H1 (cell line): ENCODE measurements at regions not wholly inside any gene's neighbourhood (a gene's known extent, or its start where the extent isn't known, plus 50 kb on each side); places are given as distances from the start of the nearest gene placed in this dataset.

Experiments
- CTCF ChIA-PET: fragments of 300-600 bp; sonication (Branson Sonifier 250); formaldehyde crosslinking; loops from one replicate; lab custom pipeline; 2021; ENCODE audit not compliant: partially characterized antibody; lab: Charles Lee
- POLR2A ChIA-PET: fragments of 300-600 bp; sonication (Branson Sonifier 250); formaldehyde crosslinking; loops from one replicate; lab custom pipeline; 2021; ENCODE audit warnings: inconsistent platforms; ENCODE audit not compliant: partially characterized antibody; lab: Charles Lee
- DNase-seq, 2 experiments: peaks; one replicate each; pipeline versions ENCODE4 v3.0.0 to v3.0.0-alpha.2; 2010 to 2022; ENCODE audit warnings: low spot score in 2 of 2, low read depth in 1 of 2, mixed read lengths in 1 of 2
- FAIRE-seq: peaks from 2 replicates; lab custom pipeline; 2011; peaks lifted over from hg19 to GRCh38; lab: Jason Lieb, UNC
- H2AFZ ChIP-seq: 2 replicates; pipeline ENCODE4 v1.8.1; 2012; ENCODE audit warnings: low read length, inconsistent platforms
- H2AK5ac ChIP-seq: 2 replicates; pipeline ENCODE4 v1.6.1; 2013; ENCODE audit warnings: low read depth, low read length
- H2BK120ac ChIP-seq: replicated peaks from 2 replicates; pipeline ENCODE3; 2013; ENCODE audit warnings: low read depth, low read length, inconsistent platforms
- H2BK12ac ChIP-seq: 2 replicates; pipeline ENCODE4 v1.6.1; 2013; ENCODE audit warnings: low read depth, low read length
- H2BK15ac ChIP-seq: 2 replicates; pipeline ENCODE4 v1.6.1; 2013; ENCODE audit warnings: low read length
- H2BK20ac ChIP-seq: 2 replicates; pipeline ENCODE4 v1.6.1; 2013; ENCODE audit warnings: low read length
- H2BK5ac ChIP-seq: 2 replicates; pipeline ENCODE4 v1.6.1; 2013; ENCODE audit warnings: low read depth, low read length
- H3K14ac ChIP-seq: 2 replicates; pipeline ENCODE4 v1.6.1; 2013; ENCODE audit warnings: inconsistent platforms; ENCODE audit not compliant: insufficient read length
- H3K18ac ChIP-seq: 2 replicates; pipeline ENCODE4 v1.6.1; 2013; ENCODE audit warnings: low read length; ENCODE audit errors: extremely low read depth
- H3K23ac ChIP-seq: 2 replicates; pipeline ENCODE4 v1.6.1; 2013; ENCODE audit warnings: inconsistent platforms; ENCODE audit not compliant: insufficient read length
- H3K23me2 ChIP-seq: 2 replicates; pipeline ENCODE4 v1.6.1; 2013; ENCODE audit warnings: low read depth, low read length
- H3K27ac ChIP-seq: 2 replicates; pipeline ENCODE4 v1.6.1; 2011; ENCODE audit warnings: low read depth, low read length, inconsistent platforms
- H3K27me3 ChIP-seq, 4 experiments: replicated peaks in 1 of 4; 1 replicate in 1 of 4; 2 replicates in 3 of 4; pipeline versions ENCODE4 v1.6.1 to v1.8.1; 2011 to 2013; ENCODE audit warnings: low read length in 3 of 4, mild to moderate bottlenecking in 3 of 4, inconsistent platforms in 2 of 4, mixed read lengths in 2 of 4, moderate library complexity in 1 of 4; ENCODE audit not compliant: control insufficient read depth in 3 of 4, insufficient read depth in 3 of 4; ENCODE audit errors: extremely low read depth in 1 of 4
- H3K36me3 ChIP-seq, 4 experiments: 2 replicates each; pipeline versions ENCODE4 v1.6.1 to v1.8.1; 2011 to 2013; ENCODE audit warnings: mild to moderate bottlenecking in 4 of 4, low read length in 3 of 4, moderate library complexity in 2 of 4, control low read depth in 1 of 4, inconsistent platforms in 1 of 4; ENCODE audit not compliant: insufficient read depth in 4 of 4, control insufficient read depth in 2 of 4
- H3K4ac ChIP-seq: replicated peaks from 2 replicates; pipeline ENCODE3; 2013; ENCODE audit warnings: low read length, low read depth, mixed read lengths, inconsistent platforms; ENCODE audit not compliant: insufficient read length
- H3K4me1 ChIP-seq, 4 experiments: replicated peaks in 1 of 4; 1 replicate in 1 of 4; 2 replicates in 3 of 4; pipeline versions ENCODE4 v1.6.1 to v1.8.1; 2011 to 2013; ENCODE audit warnings: low read length in 3 of 4, inconsistent platforms in 2 of 4, mixed read lengths in 1 of 4; ENCODE audit not compliant: insufficient read depth in 4 of 4, control insufficient read depth in 3 of 4
- H3K4me2 ChIP-seq, 2 experiments: 2 replicates each; pipeline versions ENCODE4 v1.6.1 to v1.8.1; 2011 to 2013; ENCODE audit warnings: low read depth in 2 of 2, low read length in 2 of 2, control low read depth in 1 of 2, inconsistent platforms in 1 of 2, mild to moderate bottlenecking in 1 of 2; ENCODE audit not compliant: insufficient read depth in 1 of 2
- H3K4me3 ChIP-seq, 4 experiments: fragments of 200-600, 300-600 bp in 1 of 4; sonication (generic), shearing (Covaris generic), sonication (Bioruptor Twin) in 1 of 4; 2 replicates each; pipeline versions ENCODE4 v1.5.1 to v1.8.1; 2011 to 2016; ENCODE audit warnings: low read length in 4 of 4, low read depth in 3 of 4, control low read depth in 2 of 4, inconsistent platforms in 2 of 4, mild to moderate bottlenecking in 2 of 4, mixed read lengths in 1 of 4, moderate library complexity in 1 of 4; ENCODE audit not compliant: insufficient read depth in 2 of 4; ENCODE audit errors: extremely low read depth in 1 of 4
- H3K56ac ChIP-seq: replicated peaks from 2 replicates; pipeline ENCODE3; 2013; ENCODE audit warnings: low read depth, mild to moderate bottlenecking, mixed read lengths, low read length, inconsistent platforms; ENCODE audit not compliant: insufficient read length
- H3K79me1 ChIP-seq: 2 replicates; pipeline ENCODE4 v1.6.1; 2013; ENCODE audit warnings: low read depth, low read length, control low read depth
- H3K79me2 ChIP-seq, 2 experiments: 2 replicates each; pipeline versions ENCODE4 v1.6.1 to v1.8.1; 2012 to 2013; ENCODE audit warnings: low read length in 2 of 2, mild to moderate bottlenecking in 2 of 2, inconsistent platforms in 1 of 2; ENCODE audit not compliant: insufficient read depth in 2 of 2, control insufficient read depth in 1 of 2
- H3K9ac ChIP-seq, 4 experiments: replicated peaks in 1 of 4; 1 replicate in 1 of 4; 2 replicates in 3 of 4; pipeline versions ENCODE4 v1.6.1 to v1.8.1; 2011 to 2013; ENCODE audit warnings: low read depth in 3 of 4, low read length in 3 of 4, control low read depth in 2 of 4, mild to moderate bottlenecking in 2 of 4, moderate library complexity in 2 of 4, inconsistent platforms in 1 of 4; ENCODE audit errors: extremely low read depth in 1 of 4
- H3K9me3 ChIP-seq, 2 experiments: 2 replicates each; pipeline versions ENCODE4 v1.6.1 to v1.8.1; 2012 to 2013; ENCODE audit warnings: mild to moderate bottlenecking in 2 of 2, moderate library complexity in 2 of 2, control low read depth in 1 of 2, inconsistent platforms in 1 of 2, low read depth in 1 of 2, low read length in 1 of 2, mixed read lengths in 1 of 2; ENCODE audit not compliant: insufficient read depth in 2 of 2
- H4K20me1 ChIP-seq, 2 experiments: replicated peaks in 1 of 2; 2 replicates each; pipeline versions ENCODE3 to v1.8.1; 2011 to 2013; ENCODE audit warnings: inconsistent platforms in 2 of 2, low read length in 2 of 2, mild to moderate bottlenecking in 1 of 2; ENCODE audit not compliant: insufficient read depth in 2 of 2, control insufficient read depth in 1 of 2
- H4K5ac ChIP-seq: 2 replicates; pipeline ENCODE4 v1.6.1; 2013; ENCODE audit warnings: low read length, low read depth, mixed read lengths, inconsistent platforms; ENCODE audit not compliant: insufficient read length
- H4K8ac ChIP-seq: 2 replicates; pipeline ENCODE4 v1.8.0; 2013; ENCODE audit warnings: mild to moderate bottlenecking, moderate library complexity, low read length, inconsistent platforms; ENCODE audit not compliant: insufficient read depth; ENCODE audit errors: extremely low read depth
- H4K91ac ChIP-seq: replicated peaks from 2 replicates; pipeline ENCODE3; 2013; ENCODE audit warnings: low read length, mixed read lengths, inconsistent platforms; ENCODE audit not compliant: insufficient read length
- BACH1 ChIP-seq: IDR thresholded peaks from 2 replicates; pipeline ENCODE4 v1.6.1; 2012; ENCODE audit warnings: low read length, improper control_type of control experiment
- CHD1 ChIP-seq: IDR thresholded peaks from 2 replicates; pipeline ENCODE4 v1.6.1; 2012; ENCODE audit warnings: low read depth, low read length, improper control_type of control experiment
- CHD2 ChIP-seq: IDR thresholded peaks from 2 replicates; pipeline ENCODE4 v1.6.1; 2012; ENCODE audit warnings: low read length, improper control_type of control experiment
- GTF2F1 ChIP-seq: IDR thresholded peaks from 2 replicates; pipeline ENCODE4 v1.6.1; 2012; ENCODE audit warnings: low read depth, low read length, improper control_type of control experiment, borderline replicate concordance
- HDAC6 ChIP-seq: IDR thresholded peaks from one replicate; pipeline ENCODE4 v1.7.1; 2012; ENCODE audit warnings: low read depth, mild to moderate bottlenecking, inconsistent platforms, low read length, moderate library complexity
- JUND ChIP-seq: IDR thresholded peaks from 2 replicates; pipeline ENCODE4 v1.6.1; 2011; ENCODE audit warnings: mild to moderate bottlenecking, improper control_type of control experiment, low read length
- NRF1 ChIP-seq: IDR thresholded peaks from 2 replicates; pipeline ENCODE4 v1.6.1; 2011; ENCODE audit warnings: mild to moderate bottlenecking, low read depth, low read length, improper control_type of control experiment
- RFX5 ChIP-seq: IDR thresholded peaks from 2 replicates; pipeline ENCODE4 v1.6.1; 2011; ENCODE audit warnings: low read depth, low read length, improper control_type of control experiment, borderline replicate concordance
- SAP30 ChIP-seq: fragments of 300-600 bp; sonication (generic); IDR thresholded peaks from 2 replicates; pipeline ENCODE4 v1.7.1; 2012; ENCODE audit warnings: low read length, moderate library complexity, mild to moderate bottlenecking, inconsistent platforms; ENCODE audit not compliant: insufficient read depth, insufficient replicate concordance
- SIRT6 ChIP-seq: IDR thresholded peaks from one replicate; pipeline ENCODE4 v1.7.1; 2012; ENCODE audit warnings: low read length, inconsistent platforms
- TBP ChIP-seq: IDR thresholded peaks from 2 replicates; pipeline ENCODE4 v1.6.1; 2011; ENCODE audit warnings: low read depth, low read length, improper control_type of control experiment
- YY1 ChIP-seq: IDR thresholded peaks from 2 replicates; pipeline ENCODE4 v1.6.1; 2011; ENCODE audit warnings: low read depth, mild to moderate bottlenecking, low read length
- ZNF274 ChIP-seq: IDR thresholded peaks from 2 replicates; pipeline ENCODE4 v1.7.0; 2012; ENCODE audit warnings: low read length, borderline replicate concordance; ENCODE audit errors: extremely low read depth
- WGBS, 2 experiments: shearing (Covaris generic) in 1 of 2; methylation state at CpG; one replicate each; pipeline versions ENCODE4 v1.1.6 to v1.1.7; 2013 to 2015; ENCODE audit warnings: low lambda C conversion rate in 2 of 2, mixed read lengths in 2 of 2, inconsistent platforms in 1 of 2, low coverage in 1 of 2, missing lambda C conversion rate in 1 of 2; ENCODE audit not compliant: insufficient replicate concordance in 2 of 2, insufficient coverage in 1 of 2, insufficient read length in 1 of 2; ENCODE audit errors: extremely low coverage in 1 of 2, missing lambda C conversion rate in 1 of 2; 5-methylcytosine and 5-hydroxymethylcytosine counted together
- TF ChIP-seq, protein P1 (sequence below): IDR thresholded peaks from 2 replicates; pipeline ENCODE4 v1.6.1; 2012; ENCODE audit warnings: low read length, inconsistent platforms

- Histone ChIP-seq H3K4ac (no peak overlapping the region), H3K4me3 (no peak overlapping the region), H3K79me2 (no peaks in the 10 kb centered on the region), H3K79me1 (no peaks in the 10 kb centered on the region), H2AK5ac (no peak overlapping the region), H2AFZ (no peak overlapping the region), H3K4me1 (no peaks in the 10 kb centered on the region; a peak in 1 of 7 replicates), H3K23ac (no peak overlapping the region), H2BK20ac (no peak overlapping the region), H2BK15ac (no peak overlapping the region), H2BK120ac (no peak overlapping the region), H4K8ac (no peak overlapping the region), H2BK12ac (no peak overlapping the region), H3K14ac (no peak overlapping the region), H3K4me2 (no peak overlapping the region), H3K27ac (no peak overlapping the region), H3K23me2 (no peaks in the 10 kb centered on the region), H3K9me3 (no peaks in the 10 kb centered on the region), H4K91ac (no peak overlapping the region), H3K36me3 (no peaks in the 10 kb centered on the region), H4K20me1 (peaks cover 1 to 11% of the 10 kb centered on the region in 2 experiments), H4K5ac (no peak overlapping the region), H3K18ac (no peak overlapping the region), H3K27me3 (no peaks in the 10 kb centered on the region), H3K9ac (no peak overlapping the region), H2BK5ac (no peak overlapping the region), H3K56ac (no peak overlapping the region)
- CTCF ChIA-PET: interaction anchor here (0.8 to 3.2 kb wide), 9 partner anchors 8 to 342 kb away, joined by 3 to 19 read pairs (median 3); no protein-coding TSS in a partner anchor
- 94% methylated on average over 6 of the region's 6 CpGs; no CpG with 5 or more reads in 1 of the 2 experiments for WGBS, 2 experiments
- no peak for FAIRE-seq
- POLR2A ChIA-PET: interaction anchor here (1.8 kb wide), 1 partner anchor 21 kb away, joined by 4 read pairs; no protein-coding TSS in a partner anchor
- no peak for DNase-seq
- TF ChIP-seq, protein P1, sequence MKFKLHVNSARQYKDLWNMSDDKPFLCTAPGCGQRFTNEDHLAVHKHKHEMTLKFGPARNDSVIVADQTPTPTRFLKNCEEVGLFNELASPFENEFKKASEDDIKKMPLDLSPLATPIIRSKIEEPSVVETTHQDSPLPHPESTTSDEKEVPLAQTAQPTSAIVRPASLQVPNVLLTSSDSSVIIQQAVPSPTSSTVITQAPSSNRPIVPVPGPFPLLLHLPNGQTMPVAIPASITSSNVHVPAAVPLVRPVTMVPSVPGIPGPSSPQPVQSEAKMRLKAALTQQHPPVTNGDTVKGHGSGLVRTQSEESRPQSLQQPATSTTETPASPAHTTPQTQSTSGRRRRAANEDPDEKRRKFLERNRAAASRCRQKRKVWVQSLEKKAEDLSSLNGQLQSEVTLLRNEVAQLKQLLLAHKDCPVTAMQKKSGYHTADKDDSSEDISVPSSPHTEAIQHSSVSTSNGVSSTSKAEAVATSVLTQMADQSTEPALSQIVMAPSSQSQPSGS: no peak
- no peak for TF ChIP-seq YY1
- TF ChIP-seq RFX5: no peak
- TF ChIP-seq TBP: no peak
- no peak for TF ChIP-seq SIRT6
- no peak for TF ChIP-seq JUND
- no peak for TF ChIP-seq GTF2F1
- no peak for TF ChIP-seq NRF1
- no peak for TF ChIP-seq CHD1
- no peak for TF ChIP-seq ZNF274
- TF ChIP-seq CHD2: no peak
- TF ChIP-seq BACH1: no peak
- no peak for TF ChIP-seq SAP30
- no peak for TF ChIP-seq HDAC6
Observed at GRCh38 chr11:116211147-116211546, 561.6 kb downstream of the BUD13 start.
